ENCODE measurements at regions not wholly inside any gene's neighbourhood (a gene's known extent, or its start where the extent isn't known, plus 50 kb on each side); places are given as distances from the start of the nearest gene placed in this dataset.

DNA sequence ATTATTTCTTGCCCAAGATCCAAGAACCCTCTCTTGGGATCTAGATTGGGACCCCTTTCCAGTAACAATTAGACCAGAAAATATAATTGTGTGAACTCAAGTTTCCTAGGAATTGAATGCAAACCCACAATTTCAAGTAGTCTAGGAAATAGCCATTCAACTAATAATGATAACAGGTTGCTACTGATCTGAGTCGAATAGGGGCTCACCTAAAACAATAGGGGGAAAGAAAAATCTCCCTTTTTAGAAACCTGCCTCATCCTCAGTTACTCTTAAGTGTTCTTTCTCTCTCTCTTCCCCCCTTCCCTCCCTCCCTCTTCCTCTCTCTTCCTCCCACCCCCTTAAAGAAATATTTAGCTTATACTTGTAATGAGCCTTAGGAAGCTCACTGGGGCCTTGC lies 555.3 kb downstream of the IGSF11 start:
- Histone ChIP-seq H3K79me2 (ENCODE audit: control insufficient read depth in 1 of 2, insufficient read depth in 2 of 2, low read length in 2 of 2) (no peaks in the 10 kb centered on the region), H3K56ac (replicated peaks; ENCODE audit: insufficient read length, low read depth, low read length) (no peak overlapping the region), H3K9me3 (ENCODE audit: insufficient read depth in 2 of 2, low read depth in 1 of 2, low read length in 1 of 2) (no peaks in the 10 kb centered on the region), H2BK15ac (ENCODE audit: low read length) (no peak overlapping the region), H3K27me3 (replicated peaks in 1 of 4; ENCODE audit: control insufficient read depth in 3 of 4, extremely low read depth in 1 of 4, insufficient read depth in 3 of 4, low read length in 3 of 4) (no peaks in the 10 kb centered on the region), H2BK5ac (ENCODE audit: low read depth, low read length) (peak overlapping the region; percentile 89), H2BK120ac (replicated peaks; ENCODE audit: low read depth, low read length) (no peak overlapping the region), H4K5ac (ENCODE audit: insufficient read length, low read depth, low read length) (peak overlapping the region; percentile 86), H4K8ac (ENCODE audit: extremely low read depth, insufficient read depth, low read length) (no peak overlapping the region), H4K20me1 (replicated peaks in 1 of 2; ENCODE audit: control insufficient read depth in 1 of 2, insufficient read depth in 2 of 2, low read length in 2 of 2) (no peaks in the 10 kb centered on the region), H3K9ac (replicated peaks in 1 of 4; ENCODE audit: extremely low read depth in 1 of 4, low read depth in 3 of 4, low read length in 3 of 4) (no peak overlapping the region), H3K4me2 (ENCODE audit: insufficient read depth in 1 of 2, low read depth in 2 of 2, low read length in 2 of 2) (peak overlapping the region; percentile 39 to 41; a peak in 2 of 4 replicates), H2BK12ac (ENCODE audit: low read depth, low read length) (peak overlapping the region; percentile 82; the same call in 1 of the 2 replicates), H3K27ac (ENCODE audit: low read depth, low read length) (0 out of 2 replicates have a peak overlapping the region, but pooled peaks have one; percentile 10), H3K4ac (replicated peaks; ENCODE audit: insufficient read length, low read depth, low read length) (no peak overlapping the region), H3K4me3 (ENCODE audit: extremely low read depth in 1 of 4, insufficient read depth in 2 of 4, low read depth in 3 of 4, low read length in 4 of 4) (0 out of 8 replicates have a peak overlapping the region, but pooled peaks of 1 of the 4 experiments have one; percentile 28), H2BK20ac (ENCODE audit: low read length) (no peak overlapping the region), H3K23ac (ENCODE audit: insufficient read length) (no peak overlapping the region), H3K14ac (ENCODE audit: insufficient read length) (no peak overlapping the region), H2AK5ac (ENCODE audit: low read depth, low read length) (no peak overlapping the region), H3K23me2 (ENCODE audit: low read depth, low read length) (no peaks in the 10 kb centered on the region), H3K4me1 (replicated peaks in 1 of 4; ENCODE audit: control insufficient read depth in 3 of 4, insufficient read depth in 4 of 4, low read length in 3 of 4) (peaks cover 0 to 14% (median 8%) of the 10 kb centered on the region in 4 experiments; a peak in 3 of 7 replicates), H4K91ac (replicated peaks; ENCODE audit: insufficient read length, low read length) (peak overlapping the region; percentile 95), H2AFZ (ENCODE audit: low read length) (peak overlapping the region; percentile 21; the same call in 1 of the 2 replicates), H3K18ac (ENCODE audit: extremely low read depth, low read length) (peak overlapping the region; percentile 88; the same call in 1 of the 2 replicates), H3K79me1 (ENCODE audit: low read depth, low read length) (no peaks in the 10 kb centered on the region), H3K36me3 (ENCODE audit: control insufficient read depth in 2 of 4, insufficient read depth in 4 of 4, low read length in 3 of 4) (no peaks in the 10 kb centered on the region)
- POLR2A ChIA-PET (ENCODE audit: partially characterized antibody): no interaction called here
- WGBS, 2 experiments (ENCODE audit: extremely low coverage in 1 of 2, insufficient coverage in 1 of 2, insufficient read length in 1 of 2, insufficient replicate concordance in 2 of 2, low coverage in 1 of 2, low lambda C conversion rate in 2 of 2, missing lambda C conversion rate in 1 of 2): 100% methylated on average over 1 of the region's 1 CpG; no CpG with 5 or more reads in 1 of the 2 experiments
- no peak for DNase-seq (ENCODE audit: low read depth in 1 of 2, low spot score in 2 of 2)
- CTCF ChIA-PET (ENCODE audit: partially characterized antibody): no interaction called here
- no peak for FAIRE-seq
- TF ChIP-seq CHD2 (IDR thresholded peaks at IDR 0.05; ENCODE audit: low read length) (no peak), YY1 (IDR thresholded peaks at IDR 0.05; ENCODE audit: low read depth, low read length) (no peak), SAP30 (IDR thresholded peaks at IDR 0.05; ENCODE audit: insufficient read depth, insufficient replicate concordance, low read length) (no peak), TBP (IDR thresholded peaks at IDR 0.05; ENCODE audit: low read depth, low read length) (no peak), RFX5 (IDR thresholded peaks at IDR 0.05; ENCODE audit: borderline replicate concordance, low read depth, low read length) (no peak)
